ENCODE measurements at regions not wholly inside any gene's neighbourhood (a gene's known extent, or its start where the extent isn't known, plus 50 kb on each side); places are given as distances from the start of the nearest gene placed in this dataset.

DNA sequence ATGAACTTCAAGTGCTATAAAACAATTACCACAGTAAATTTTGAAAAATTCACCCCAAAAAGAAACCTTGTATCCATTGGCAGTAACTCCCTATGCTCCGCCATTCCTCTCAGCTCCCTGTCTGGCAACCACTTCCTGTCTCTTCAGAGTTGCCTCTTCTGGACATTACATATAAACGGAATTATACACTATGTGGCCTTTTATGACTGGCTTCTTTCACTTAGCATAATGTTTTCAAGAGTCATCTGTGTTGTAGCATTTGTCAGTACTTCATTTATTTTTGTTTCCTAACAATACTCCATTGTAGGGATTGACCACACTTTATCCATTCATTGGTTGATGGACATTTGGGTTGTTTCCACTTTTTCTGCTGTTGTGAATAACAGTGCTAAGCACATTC, 50.1 kb downstream of the CEP43 start:
- no peak for DNase-seq (ENCODE audit: low read depth)

DNA sequence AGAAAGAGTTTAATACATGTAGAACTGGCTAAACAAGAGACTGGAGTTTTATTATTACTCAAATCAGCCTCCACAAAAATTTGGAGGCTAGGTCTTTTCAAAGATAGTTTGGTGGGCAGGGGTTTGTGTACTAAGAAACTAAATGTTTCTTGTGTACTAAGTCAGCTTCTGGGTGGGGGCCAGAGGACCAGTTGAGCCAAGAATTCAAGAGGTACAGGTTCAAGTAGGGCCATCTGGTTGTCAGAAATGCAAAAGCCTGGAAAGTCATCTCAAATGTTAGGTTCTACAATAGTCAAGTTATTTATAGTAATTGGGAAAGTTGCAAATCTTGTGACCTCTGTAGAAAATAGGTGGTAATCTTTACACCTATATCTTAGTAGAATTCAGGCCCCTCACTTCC, 51.7 kb downstream of the CEP43 start:
- no peak for DNase-seq (ENCODE audit: low read depth)

DNA sequence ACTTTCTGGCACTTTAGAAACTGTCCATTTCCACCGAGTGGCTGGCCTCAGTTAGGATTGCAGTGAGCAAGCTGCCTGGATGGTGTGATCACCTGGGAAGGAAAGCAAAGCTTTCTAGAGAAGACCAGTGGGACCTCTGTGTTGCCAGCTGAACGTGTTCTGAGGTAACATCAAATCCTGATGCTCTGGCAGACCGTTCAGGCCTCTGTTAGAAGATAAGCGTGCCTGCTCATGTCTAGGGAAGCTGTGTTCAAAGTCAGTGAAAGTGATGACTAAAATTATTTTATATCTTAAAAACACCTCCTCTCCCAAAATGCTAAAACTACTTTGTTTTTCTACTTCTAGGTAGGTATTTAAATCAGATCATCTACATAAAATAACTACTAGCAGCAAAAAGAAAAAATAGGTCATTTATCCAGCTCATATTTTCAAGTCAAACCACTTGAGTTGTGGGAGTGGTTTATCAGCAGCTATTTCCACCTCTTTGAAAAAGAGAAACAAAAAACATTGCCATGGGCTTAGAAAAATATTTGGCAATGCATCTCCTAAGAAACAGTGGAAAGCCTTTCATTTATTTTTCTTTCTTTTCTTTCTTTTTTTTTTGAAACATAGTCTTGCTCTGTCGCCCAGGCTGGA, 54.8 kb downstream of the CEP43 start:
- DNase-seq (ENCODE audit: low read depth) = no peak

DNA sequence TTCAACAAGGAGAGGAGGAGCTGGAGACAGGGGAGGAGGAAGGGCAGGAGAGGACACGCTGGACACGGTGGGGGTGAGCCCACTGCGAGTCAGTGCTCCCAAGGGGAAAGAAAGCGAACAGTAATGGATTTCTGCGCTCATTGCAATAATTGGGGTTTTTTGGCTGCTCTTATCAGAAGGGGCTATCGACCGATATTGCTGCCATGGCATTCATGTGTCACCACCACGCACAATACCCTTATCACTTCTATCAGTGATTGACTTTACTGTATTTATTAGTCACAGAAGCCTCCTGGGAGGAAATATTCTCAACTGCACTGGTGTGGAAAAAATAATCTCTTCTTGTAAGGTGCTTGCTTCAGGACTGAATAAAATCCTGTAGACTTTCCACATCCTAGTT, 55.8 kb downstream of the CEP43 start:
- DNase-seq (ENCODE audit: low read depth) = no peak

DNA sequence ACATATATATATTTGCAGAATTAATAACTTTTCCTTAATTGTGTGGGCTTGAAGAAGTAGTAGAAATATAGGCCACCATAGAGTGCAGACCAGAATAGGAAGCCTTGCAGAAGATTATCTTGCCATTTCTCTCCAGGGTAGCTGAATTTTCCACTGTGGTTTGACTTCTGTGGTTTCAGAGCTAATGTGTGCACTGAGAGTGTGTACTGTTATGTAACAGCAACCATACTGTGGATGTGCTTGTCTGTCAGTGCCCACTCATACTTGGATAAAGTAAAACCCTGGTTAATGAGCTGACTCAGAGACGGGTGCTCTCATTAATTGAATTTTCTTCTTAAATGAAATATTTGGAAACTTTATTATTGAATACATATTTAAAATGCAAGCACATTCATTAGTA, 57.2 kb downstream of the CEP43 start:
- peak; percentile 83 for DNase-seq (ENCODE audit: low read depth)

DNA sequence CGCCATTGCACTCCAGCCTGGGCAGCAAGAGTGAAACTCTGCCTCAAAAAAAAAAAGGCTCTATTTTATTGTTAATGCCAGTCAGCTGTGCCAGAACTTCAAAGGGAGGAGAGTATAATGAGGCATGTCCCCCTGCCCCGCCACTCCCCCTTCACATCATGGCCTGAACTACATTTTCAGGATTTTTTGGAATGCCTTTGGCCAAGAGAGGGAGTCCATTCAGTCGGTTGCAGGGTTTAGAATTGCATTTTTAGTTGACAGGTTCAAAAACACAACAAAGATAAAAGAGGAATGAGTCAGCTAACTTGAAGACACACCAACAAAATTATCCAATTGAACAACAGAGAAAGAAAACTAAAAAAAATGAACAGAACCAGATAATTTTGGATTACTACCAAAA, 59.1 kb downstream of the CEP43 start:
- DNase-seq (ENCODE audit: low read depth) = peak; percentile 51
